ENCODE measurements at regions not wholly inside any gene's neighbourhood (a gene's known extent, or its start where the extent isn't known, plus 50 kb on each side); places are given as distances from the start of the nearest gene placed in this dataset.

DNA sequence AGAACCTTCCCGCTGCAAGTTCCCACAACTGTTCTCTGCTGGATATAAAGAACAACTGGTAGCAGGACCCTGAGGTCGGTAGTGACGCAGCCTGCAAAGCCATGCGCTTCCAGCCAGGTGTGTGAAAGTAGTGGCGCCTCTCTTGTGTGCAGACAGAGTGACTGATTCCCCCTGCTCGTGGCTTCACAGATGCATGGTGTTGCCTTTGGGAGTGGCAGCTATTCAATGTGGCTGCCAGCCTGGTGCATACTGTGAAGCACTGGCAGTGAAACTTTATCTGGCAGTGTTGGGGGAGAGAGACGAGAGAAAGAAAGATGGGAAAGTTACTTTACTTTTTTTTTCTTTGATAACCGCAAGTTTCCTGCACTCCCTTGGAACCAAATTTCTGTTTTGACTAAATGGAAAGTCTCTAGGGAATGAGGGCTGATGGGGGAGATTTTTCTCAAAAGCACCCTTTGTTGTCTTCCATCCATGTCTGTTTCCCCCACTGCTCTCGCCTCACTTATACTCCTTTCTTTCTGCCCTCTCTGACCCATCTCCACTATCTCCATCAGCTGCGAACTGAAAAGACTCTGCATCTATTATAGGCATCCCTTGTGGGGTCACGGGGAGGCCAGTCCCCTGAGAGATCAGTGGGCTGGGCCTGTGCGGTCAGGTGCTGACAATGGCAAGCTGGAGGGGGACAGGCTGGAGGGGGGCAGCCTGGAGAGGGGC is 90.0 kb upstream of the TNP1 start:
- no peaks in the 10 kb centered on the region for H3K27me3 ChIP-seq (replicated peaks; ENCODE audit: insufficient read depth)
- H3K4me3 ChIP-seq, result no peak overlapping the region
- H3K36me3 ChIP-seq, result no peaks in the 10 kb centered on the region
- no peak for DNase-seq (ENCODE audit: low spot score)
- no peak for TF ChIP-seq POLR2AphosphoS5 (IDR thresholded peaks at IDR 0.05)
- TF ChIP-seq POLR2A (IDR thresholded peaks at IDR 0.05), result no peak
- TF ChIP-seq, protein P1, sequence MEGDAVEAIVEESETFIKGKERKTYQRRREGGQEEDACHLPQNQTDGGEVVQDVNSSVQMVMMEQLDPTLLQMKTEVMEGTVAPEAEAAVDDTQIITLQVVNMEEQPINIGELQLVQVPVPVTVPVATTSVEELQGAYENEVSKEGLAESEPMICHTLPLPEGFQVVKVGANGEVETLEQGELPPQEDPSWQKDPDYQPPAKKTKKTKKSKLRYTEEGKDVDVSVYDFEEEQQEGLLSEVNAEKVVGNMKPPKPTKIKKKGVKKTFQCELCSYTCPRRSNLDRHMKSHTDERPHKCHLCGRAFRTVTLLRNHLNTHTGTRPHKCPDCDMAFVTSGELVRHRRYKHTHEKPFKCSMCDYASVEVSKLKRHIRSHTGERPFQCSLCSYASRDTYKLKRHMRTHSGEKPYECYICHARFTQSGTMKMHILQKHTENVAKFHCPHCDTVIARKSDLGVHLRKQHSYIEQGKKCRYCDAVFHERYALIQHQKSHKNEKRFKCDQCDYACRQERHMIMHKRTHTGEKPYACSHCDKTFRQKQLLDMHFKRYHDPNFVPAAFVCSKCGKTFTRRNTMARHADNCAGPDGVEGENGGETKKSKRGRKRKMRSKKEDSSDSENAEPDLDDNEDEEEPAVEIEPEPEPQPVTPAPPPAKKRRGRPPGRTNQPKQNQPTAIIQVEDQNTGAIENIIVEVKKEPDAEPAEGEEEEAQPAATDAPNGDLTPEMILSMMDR (IDR thresholded peaks at IDR 0.05), result no peak
- H3K4me1 ChIP-seq (replicated peaks), result no peaks in the 10 kb centered on the region
- WGBS, result 71% methylated on average over 12 of the region's 12 CpGs
- no peak overlapping the region for H3K27ac ChIP-seq
- H3K9me3 ChIP-seq, result no peaks in the 10 kb centered on the region
- intact Hi-C loops (cut with DNase I), result no loop called here

DNA sequence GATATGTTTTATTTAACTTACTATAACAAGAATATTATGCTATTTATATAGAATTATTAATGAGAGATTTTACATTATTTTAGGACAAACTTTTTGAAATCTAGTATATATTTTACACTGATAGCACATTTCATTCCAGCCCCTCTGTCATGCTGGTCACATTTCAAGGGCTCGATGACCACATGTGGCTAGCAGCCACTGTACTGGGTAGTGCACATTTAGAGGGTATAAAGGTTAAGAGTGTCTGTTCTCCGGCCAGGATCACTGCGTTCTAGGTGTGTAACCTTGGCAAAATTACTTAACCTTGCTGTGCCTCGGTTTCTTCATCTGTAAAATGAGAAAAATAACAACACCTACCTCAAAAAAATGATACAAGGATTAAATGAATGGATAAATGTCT is 87.2 kb upstream of the TNP1 start:
- no peaks in the 10 kb centered on the region for H3K27me3 ChIP-seq (replicated peaks; ENCODE audit: insufficient read depth)
- intact Hi-C loops (cut with DNase I), result no loop called here
- TF ChIP-seq, protein P1 (IDR thresholded peaks at IDR 0.05), result no peak
- WGBS, result 93% methylated on average over 4 of the region's 4 CpGs
- H3K27ac ChIP-seq, result no peak overlapping the region
- no peaks in the 10 kb centered on the region for H3K36me3 ChIP-seq
- H3K4me1 ChIP-seq (replicated peaks), result no peaks in the 10 kb centered on the region
- no peak for DNase-seq (ENCODE audit: low spot score)
- no peak overlapping the region for H3K4me3 ChIP-seq
- H3K9me3 ChIP-seq, result no peaks in the 10 kb centered on the region

DNA sequence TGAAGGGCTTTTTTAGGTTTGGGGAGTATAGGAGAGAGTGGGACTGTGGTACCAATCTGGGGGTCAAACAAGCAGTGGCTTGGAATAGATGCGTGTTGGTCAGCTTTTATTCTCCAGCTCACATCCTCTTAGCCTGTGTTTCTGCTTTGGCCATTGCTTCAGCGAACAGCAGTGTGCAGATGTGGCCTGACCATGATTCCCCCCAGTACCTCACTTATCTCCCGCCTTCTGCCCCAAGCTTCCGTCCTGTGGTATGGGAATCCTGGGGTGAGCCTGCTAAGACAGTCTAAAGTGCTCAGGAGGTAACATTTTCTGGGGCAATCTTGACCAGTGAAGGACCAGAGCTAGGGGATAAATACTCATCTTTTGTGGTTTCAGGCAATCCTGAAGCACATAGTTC is 84.9 kb upstream of the TNP1 start:
- no peak overlapping the region for H3K4me3 ChIP-seq
- WGBS, result 91% methylated on average over 4 of the region's 4 CpGs
- H3K9me3 ChIP-seq, result no peaks in the 10 kb centered on the region
- intact Hi-C loops (cut with DNase I), result no loop called here
- no peaks in the 10 kb centered on the region for H3K36me3 ChIP-seq
- no peak for DNase-seq (ENCODE audit: low spot score)
- no peaks in the 10 kb centered on the region for H3K27me3 ChIP-seq (replicated peaks; ENCODE audit: insufficient read depth)
- H3K4me1 ChIP-seq (replicated peaks), result no peaks in the 10 kb centered on the region
- no peak for TF ChIP-seq POLR2A (IDR thresholded peaks at IDR 0.05)
- TF ChIP-seq POLR2AphosphoS5 (IDR thresholded peaks at IDR 0.05), result no peak
- TF ChIP-seq, protein P1 (IDR thresholded peaks at IDR 0.05), result no peak
- H3K27ac ChIP-seq, result no peak overlapping the region

DNA sequence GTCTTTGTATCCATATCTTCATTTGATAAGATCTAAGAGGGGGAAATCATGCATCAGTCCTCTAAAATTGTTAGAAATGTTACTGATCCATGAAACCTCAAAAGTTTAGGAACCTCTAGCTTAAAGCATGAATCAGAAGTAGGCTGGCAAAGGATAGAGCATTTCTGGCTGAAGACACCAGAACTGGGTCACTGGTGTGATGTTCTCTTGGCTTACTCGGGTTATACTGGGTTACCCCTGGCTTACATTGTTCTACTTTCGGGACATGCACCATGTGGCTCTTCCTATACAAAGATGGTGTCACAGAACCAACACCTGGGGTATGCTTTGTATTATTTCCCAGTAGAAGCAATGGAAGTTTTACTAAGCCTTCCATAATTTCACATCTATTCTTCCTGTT is 83.2 kb upstream of the TNP1 start:
- WGBS, result 100% methylated on average over 2 of the region's 2 CpGs
- intact Hi-C loops (cut with DNase I), result no loop called here
- H3K36me3 ChIP-seq, result no peaks in the 10 kb centered on the region
- H3K27ac ChIP-seq, result no peak overlapping the region
- no peaks in the 10 kb centered on the region for H3K9me3 ChIP-seq
- TF ChIP-seq POLR2A (IDR thresholded peaks at IDR 0.05) (no peak), POLR2AphosphoS5 (IDR thresholded peaks at IDR 0.05) (no peak)
- TF ChIP-seq, protein P1 (IDR thresholded peaks at IDR 0.05), result no peak
- H3K4me3 ChIP-seq, result no peak overlapping the region
- no peaks in the 10 kb centered on the region for H3K4me1 ChIP-seq (replicated peaks)
- no peaks in the 10 kb centered on the region for H3K27me3 ChIP-seq (replicated peaks; ENCODE audit: insufficient read depth)
- DNase-seq (ENCODE audit: low spot score), result no peak

DNA sequence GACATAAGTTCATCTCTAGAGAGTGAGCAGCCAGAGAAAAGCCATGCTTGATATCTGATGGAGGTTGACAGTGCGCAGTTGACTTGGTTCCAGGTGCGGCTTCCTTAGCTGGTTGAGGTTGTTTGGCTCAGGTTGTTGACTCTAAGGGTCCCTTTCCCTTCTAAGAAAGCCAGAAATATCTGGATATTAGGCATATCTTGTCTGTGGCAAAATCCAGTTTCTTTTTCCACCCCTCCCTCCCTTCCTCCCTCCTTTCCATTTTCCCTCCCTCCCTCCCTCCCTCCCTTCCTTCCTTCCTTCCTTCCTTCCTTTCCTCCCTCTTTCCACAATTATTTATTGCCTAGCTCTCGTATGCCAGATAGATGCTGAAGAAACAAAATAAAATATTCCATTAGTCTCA is 82.6 kb upstream of the TNP1 start:
- TF ChIP-seq POLR2A (IDR thresholded peaks at IDR 0.05) (no peak), POLR2AphosphoS5 (IDR thresholded peaks at IDR 0.05) (no peak)
- TF ChIP-seq, protein P1 (IDR thresholded peaks at IDR 0.05), result no peak
- DNase-seq (ENCODE audit: low spot score), result no peak
- Histone ChIP-seq H3K27ac (no peak overlapping the region), H3K27me3 (replicated peaks; ENCODE audit: insufficient read depth) (no peaks in the 10 kb centered on the region), H3K4me3 (no peak overlapping the region), H3K9me3 (no peaks in the 10 kb centered on the region), H3K36me3 (no peaks in the 10 kb centered on the region), H3K4me1 (replicated peaks) (no peaks in the 10 kb centered on the region)
- WGBS, result 94% methylated on average over 3 of the region's 3 CpGs
- intact Hi-C loops (cut with DNase I), result no loop called here

All from prostate gland (tissue), 2 donors.